Lower leg skin (tissue), 4 donors: ENCODE measurements at regions not wholly inside any gene's neighbourhood (a gene's known extent, or its start where the extent isn't known, plus 50 kb on each side); places are given as distances from the start of the nearest gene placed in this dataset.

Experiments
- DNase-seq, 2 donors: peaks; one replicate each; pipeline ENCODE4 v3.0.0-alpha.2; 2019; ENCODE audit warnings: low spot score in 2 of 2
- H3K4me3 ChIP-seq: fragments of 200-600 bp; sonication (generic); 2 replicates; pipeline ENCODE4 v1.5.1; 2017; ENCODE audit warnings: mild to moderate bottlenecking, low read depth; ENCODE audit not compliant: poor library complexity, severe bottlenecking
- CTCF ChIP-seq, 3 donors: fragments of 450-650 bp; IDR thresholded peaks; one replicate each; pipeline ENCODE4 v1.5.1; 2016; ENCODE audit warnings: antibody characterized with exemption in 3 of 3, mild to moderate bottlenecking in 3 of 3, moderate library complexity in 2 of 3
- POLR2A ChIP-seq, 2 donors: fragments of 450-650 bp; IDR thresholded peaks; one replicate each; pipeline ENCODE4 v1.6.1; 2016 to 2017; ENCODE audit warnings: antibody characterized with exemption in 2 of 2, mild to moderate bottlenecking in 1 of 2, moderate library complexity in 1 of 2
- WGBS, 2 donors: methylation state at CpG; one replicate each; pipeline ENCODE4 v1.1.5; 2018; 5-methylcytosine and 5-hydroxymethylcytosine counted together
- intact Hi-C: fragments of 100-400 bp; cut with DNase I; formaldehyde crosslinking; loops from one replicate; pipeline ENCODE4 v1.15.0; 2023; ENCODE audit warnings: low total_unique reads

GRCh38 chr2:16271231-16271896, 331.0 kb downstream of the MYCN start:
- H3K4me3 ChIP-seq, result no peak overlapping the region
- DNase-seq, result no peak
- WGBS, 2 donors, result 61 to 70% methylated on average over 2 of the region's 2 CpGs
- TF ChIP-seq POLR2A (IDR thresholded peaks at IDR 0.05) (no peak), CTCF (IDR thresholded peaks at IDR 0.05) (no peak)
- intact Hi-C loops, result no loop called here

DNA sequence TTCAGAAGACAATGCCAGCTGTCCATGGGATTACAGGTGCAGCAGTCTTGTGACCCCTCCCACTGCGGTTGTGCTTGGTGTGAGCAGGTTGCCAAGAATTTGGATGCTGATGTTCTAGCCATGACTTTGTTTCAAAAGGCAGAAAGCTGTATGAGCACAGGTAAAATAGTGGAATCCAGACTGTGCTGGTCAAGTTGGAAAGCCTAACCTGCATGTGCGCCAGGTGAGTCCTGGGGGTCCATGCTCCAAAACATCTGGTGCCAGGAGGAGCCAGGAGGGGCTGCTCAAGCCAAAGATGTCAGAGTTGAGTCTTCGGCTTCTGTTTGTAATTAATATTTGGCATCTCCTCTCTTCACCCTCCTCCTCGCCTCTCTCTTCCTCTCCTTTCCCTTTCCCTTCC, 330.1 kb downstream of the MYCN start:
- DNase-seq, result no peak
- WGBS, 2 donors, result 89 to 96% methylated on average over 4 of the region's 4 CpGs
- no peak overlapping the region for H3K4me3 ChIP-seq
- intact Hi-C loops, result no loop called here
- TF ChIP-seq CTCF (IDR thresholded peaks at IDR 0.05) (no peak), POLR2A (IDR thresholded peaks at IDR 0.05) (no peak)

- no peak for DNase-seq
- WGBS, 2 donors, result 80 to 81% methylated on average over 3 of the region's 3 CpGs
- H3K4me3 ChIP-seq, result no peak overlapping the region
- TF ChIP-seq POLR2A (IDR thresholded peaks at IDR 0.05) (no peak), CTCF (IDR thresholded peaks at IDR 0.05) (no peak)
- intact Hi-C loops, result no loop called here
These were observed 328.1 kb downstream of the MYCN start for GRCh38 chr2:16268301-16269000.

GRCh38 chr2:16266571-16266970, 326.2 kb downstream of the MYCN start:
- no peak overlapping the region for H3K4me3 ChIP-seq
- 84 to 86% methylated on average over 11 of the region's 11 CpGs for WGBS, 2 donors
- TF ChIP-seq POLR2A (IDR thresholded peaks at IDR 0.05) (no peak), CTCF (IDR thresholded peaks at IDR 0.05) (no peak)
- no peak for DNase-seq
- intact Hi-C loops, result no loop called here

DNA sequence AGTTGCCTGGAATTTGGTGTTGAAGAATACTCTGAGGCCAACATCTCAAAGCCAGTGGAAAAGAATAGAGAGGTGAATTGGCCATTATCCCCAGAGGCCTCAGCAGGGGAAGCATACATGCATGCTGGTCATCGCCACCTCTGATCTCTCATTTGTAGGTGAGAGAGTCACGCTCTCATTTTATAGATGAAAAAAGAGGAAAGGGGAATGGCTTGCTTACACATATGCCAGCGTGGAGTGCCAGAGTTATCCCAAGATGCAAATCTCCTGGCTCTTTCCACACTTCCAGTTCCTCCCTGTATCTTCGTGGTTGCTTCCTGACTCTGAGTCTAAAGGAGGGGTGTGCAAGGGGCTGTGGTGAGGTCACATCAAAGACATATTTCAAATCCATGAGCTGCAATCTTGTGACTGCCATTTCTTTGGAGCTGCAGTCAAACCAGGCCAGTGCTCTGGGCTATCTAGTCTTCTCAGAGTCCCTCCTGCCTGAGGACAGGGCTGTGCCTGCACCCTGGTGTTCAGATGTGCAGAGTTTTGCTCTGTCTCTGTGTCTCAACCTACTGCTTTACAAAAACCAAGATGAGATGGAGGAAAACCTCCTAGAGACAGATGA, 324.7 kb downstream of the MYCN start:
- WGBS, 2 donors, result 76 to 82% methylated on average over 4 of the region's 4 CpGs
- no peak overlapping the region for H3K4me3 ChIP-seq
- no peak for TF ChIP-seq CTCF (IDR thresholded peaks at IDR 0.05)
- TF ChIP-seq POLR2A (IDR thresholded peaks at IDR 0.05), result no peak
- DNase-seq, result no peak
- intact Hi-C loops, result no loop called here
